Amniotic stem cell (primary cell): ENCODE measurements at regions not wholly inside any gene's neighbourhood (a gene's known extent, or its start where the extent isn't known, plus 50 kb on each side); places are given as distances from the start of the nearest gene placed in this dataset.
"Not testable (repeated sequence)": the region's sequence is repeated elsewhere in the genome, so short reads cannot be mapped to it uniquely, and the experiment has no call there.

ENCODE experiments used
- DNase-seq: peaks from one replicate; lab custom pipeline; 2025; lab: John Stamatoyannopoulos, UW

DNA sequence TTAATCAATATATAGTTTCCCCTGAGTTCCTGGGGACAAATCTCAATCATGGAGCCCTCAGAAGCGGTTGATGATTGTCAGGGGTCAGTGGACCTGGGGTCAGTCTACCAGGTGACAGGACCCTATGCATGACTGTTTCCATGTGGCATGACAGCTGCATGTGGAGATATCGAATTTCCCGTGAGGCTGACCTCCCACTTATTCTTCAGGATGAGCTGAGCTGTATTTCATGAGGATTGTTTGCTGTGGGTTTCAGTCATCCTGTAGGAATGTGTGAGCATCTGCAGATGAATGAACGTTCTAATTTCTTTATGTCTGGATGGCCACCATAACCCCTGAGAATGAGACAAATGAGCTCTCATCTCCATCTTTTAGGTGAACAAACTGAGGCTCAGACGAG lies 93.0 kb upstream of the HES1 start:
- peak; percentile 13 for DNase-seq

DNA sequence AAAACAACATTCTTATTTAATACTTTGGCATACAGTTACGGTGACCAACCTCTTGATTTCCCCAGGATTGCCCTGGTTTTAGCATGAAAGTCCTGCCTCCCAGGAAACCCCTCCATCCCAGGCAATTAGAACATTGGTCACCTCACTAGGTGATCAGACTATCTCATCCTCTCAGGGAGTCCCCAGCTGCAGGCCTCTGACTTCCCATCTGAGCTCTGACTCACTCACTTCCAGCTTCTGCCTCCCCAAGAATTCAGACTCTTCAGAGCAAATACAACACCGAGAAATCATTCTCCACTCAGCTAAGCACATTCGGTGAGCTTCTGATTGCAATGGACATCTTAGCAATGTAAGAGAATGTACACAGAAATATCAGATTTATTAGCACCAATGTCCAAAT lies 92.4 kb upstream of the HES1 start:
- no peak for DNase-seq

DNA sequence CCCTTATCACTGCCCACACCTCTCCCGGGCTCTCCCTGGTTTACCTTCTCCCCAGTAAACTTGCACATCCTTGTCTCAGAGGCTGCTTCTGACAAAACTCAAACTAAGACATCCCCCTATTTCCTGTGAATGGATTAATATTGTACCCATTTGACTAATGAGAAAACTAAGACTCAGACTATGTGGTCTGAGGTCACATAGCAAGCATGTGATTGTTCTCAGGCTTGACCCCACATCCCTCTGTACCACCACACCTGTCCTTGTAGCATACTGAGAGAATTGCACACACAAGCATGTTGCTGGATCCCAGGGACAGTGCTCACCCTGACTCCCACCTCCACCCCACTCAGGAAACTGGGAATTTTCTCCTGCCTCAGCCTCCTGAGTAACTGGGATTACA lies 90.7 kb upstream of the HES1 start:
- no peak for DNase-seq

DNA sequence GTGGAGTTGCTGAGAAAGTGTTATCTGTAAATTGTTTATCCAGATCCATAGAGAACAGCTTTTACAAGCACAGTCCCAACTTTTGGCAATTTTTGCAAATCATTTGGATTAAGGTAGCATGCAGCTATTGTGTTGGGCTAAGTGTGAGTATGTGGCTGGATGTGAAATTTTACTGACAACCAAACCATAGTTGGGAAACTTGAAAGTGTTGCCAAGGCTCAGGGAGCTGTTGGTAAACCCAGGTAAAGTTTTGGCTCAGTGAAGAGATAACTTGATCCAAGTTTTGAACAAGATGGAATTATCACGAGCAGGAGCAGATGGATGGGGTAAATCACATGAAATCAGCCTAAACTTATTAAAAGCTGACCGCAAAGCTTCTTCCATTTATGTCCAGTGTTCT lies 90.0 kb upstream of the HES1 start:
- DNase-seq = no peak

DNA sequence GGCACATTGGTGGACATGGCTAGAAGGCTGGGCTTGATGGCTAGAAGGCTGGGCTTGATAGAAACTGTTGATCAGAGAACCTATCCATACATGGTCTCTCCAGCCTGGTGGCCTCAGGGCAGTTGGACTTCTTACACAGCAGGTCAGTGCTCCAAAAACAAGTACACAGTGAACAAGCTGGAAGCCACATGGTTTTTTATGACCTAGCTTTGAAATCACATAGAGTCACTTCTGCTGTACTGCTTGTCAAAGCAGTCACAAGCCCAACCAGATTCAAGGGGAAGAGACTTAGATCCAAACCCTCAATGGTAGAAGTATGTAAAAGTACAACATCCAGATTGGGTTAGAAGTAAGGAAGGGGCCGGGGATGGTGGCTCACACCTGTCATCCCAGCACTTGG lies 89.4 kb upstream of the HES1 start:
- DNase-seq = no peak

DNA sequence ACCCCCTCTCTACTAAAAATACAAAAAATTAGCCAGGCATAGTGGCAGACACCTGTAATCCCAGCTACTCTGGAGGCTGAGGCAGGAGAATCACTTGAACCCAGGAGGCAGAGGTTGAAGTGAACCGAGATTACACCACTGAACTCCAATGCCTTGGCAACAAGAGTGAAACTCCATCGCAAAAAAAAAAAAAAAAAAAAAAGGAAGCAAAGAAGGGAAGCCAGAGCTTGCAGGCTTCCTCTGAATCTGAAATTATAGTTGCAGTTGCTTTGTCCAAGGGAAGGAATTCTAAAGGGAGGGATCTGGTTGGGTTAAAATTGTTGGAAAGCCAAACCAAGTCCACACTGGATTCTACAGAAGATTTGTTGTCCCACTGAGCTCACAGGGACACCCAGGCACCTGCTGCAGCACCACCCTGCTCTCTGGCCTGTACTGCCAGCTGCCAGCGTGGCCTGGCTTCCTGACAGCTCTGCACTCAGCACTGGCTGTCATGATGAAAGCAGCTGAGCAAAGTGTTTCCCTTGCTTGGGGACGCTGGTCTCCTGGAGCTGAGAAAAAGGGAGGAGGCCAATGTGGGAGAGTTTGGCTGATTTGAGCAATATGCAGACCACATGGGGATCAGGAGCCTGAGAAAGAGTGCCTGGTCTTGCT lies 88.8 kb upstream of the HES1 start:
- DNase-seq = no peak

DNA sequence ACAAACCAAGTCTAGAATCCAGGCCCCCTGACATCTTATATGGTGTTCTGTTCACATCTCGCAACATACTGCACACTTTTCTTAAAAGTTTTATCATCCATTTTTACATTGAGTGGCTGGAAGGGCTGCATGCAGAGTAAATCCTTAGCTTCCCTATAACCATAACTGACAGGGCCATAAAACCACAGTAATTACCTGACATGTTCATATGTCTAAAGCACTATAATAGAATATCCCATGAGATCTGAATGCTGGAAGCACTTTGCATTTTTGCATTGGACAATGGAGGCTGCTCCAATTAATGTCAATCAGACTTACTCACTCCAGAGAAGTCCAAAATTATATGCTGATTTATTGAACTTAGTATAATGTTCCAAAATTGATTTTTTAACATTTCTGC lies 86.6 kb upstream of the HES1 start:
- DNase-seq = no peak

DNA sequence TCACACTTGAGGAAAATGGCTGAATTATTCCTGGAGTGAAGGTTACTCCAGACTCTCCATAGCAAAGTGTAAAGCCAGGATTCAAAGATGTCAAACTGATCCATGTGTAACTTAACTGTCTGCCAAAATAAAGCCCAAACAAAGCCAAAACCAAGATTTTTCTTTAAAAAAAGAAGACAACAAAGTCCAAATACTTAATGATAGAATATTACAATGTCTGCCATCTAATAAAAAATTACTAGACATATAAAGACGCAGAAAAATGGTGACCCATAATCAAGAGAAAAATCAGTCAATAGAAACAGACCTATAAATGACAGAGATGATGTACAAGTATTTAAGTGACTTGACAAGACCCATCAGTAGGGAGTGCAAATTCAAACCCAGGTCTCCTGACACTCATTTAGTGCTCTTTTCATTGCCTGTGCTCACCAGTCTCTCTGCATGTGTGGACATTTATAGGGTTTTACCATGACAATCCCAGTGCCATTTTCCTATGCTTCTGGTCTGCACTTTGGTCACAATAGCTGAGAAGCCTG lies 85.1 kb upstream of the HES1 start:
- no peak for DNase-seq

DNA sequence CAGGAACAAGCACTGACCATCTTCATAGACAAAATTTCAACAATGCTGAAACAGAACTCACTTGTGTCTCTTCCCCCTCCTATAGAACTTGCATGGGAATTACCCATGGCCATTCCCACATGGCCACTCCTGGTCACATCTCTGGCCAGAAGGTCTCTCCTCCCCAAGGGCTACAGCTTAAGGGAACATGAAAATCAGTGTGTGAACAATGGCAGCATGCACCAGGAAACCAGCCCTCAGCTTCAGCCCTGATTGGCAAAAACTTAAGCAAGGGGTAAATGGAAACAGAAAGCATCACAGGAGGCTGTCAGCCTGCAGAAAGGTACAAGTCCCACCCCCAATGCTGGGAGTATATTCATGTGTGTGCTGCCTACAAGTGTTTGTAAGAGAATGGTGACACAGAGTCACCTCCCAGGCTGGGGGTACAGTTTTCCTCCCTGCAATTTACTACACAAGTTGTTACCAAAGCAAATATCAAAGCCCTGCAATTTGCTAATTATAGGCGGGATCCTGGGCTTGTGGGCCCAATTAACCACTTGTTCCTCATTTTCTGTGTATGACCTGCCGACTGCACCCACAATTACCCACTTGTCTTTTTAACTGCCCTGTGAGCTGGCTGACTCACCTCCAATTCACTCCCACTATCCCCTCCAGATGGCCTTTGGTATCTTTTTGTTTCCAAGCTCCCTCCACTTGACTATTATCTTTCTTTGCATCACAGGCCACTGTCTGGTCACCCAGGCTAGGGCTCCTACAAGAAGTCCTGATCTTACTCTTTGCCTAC lies 84.4 kb upstream of the HES1 start:
- DNase-seq = no peak

DNA sequence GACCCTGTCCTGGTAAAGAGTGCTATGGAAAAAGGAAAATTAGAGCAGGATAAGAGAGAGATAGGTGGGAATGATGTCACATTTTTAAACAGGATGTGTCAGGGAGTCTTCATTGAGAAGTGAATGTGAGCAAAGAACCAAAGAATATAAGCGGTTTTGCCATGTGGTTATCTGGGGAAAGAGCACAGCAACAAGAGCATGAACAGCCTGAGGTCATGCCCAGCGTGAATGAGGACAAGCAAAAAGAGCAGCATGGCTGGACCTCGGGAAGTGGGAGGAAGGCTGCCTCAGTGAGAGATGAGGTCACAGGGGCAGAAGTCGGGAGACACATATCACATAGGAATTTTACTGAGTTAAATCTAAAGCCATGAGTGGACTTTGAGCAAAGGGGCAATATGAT lies 82.8 kb upstream of the HES1 start:
- no peak for DNase-seq

DNA sequence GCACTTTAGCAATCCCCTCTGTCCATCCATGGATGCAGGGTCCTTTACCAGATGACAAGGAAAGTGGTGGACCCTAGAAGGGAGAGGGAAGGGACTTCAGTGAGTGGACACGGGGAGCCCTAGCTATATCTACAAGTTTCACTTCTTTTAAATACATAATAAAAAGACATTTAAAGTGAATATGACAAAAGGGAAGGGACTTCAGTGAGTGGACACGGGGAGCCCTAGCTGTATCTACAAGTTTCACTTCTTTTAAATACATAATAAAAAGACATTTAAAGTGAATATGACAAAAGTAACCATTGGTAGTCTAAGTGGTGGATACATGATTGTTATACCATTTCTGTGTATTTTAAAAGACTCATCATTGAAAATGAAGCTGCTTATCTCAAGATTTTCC lies 81.9 kb upstream of the HES1 start:
- DNase-seq = no peak

DNA sequence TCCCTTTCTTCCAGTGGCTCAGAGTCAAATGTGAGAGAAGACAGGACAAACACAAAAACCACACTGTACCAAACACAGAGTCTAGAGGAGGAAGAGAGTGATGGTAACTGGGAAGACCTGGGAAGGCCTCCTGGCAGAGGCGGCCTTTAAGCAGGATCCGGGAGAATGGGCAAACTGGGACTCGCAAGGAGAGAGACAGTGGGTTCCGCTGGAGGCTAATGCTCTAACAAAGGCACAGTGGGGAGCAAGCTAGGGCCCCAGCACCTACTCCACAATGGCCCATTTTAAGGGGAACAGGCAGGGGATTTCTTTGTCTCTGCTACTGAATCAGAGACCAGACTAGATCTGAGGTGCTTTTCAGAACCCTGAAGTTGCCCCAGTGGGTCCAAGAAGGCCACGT lies 81.4 kb upstream of the HES1 start:
- DNase-seq = no peak

DNA sequence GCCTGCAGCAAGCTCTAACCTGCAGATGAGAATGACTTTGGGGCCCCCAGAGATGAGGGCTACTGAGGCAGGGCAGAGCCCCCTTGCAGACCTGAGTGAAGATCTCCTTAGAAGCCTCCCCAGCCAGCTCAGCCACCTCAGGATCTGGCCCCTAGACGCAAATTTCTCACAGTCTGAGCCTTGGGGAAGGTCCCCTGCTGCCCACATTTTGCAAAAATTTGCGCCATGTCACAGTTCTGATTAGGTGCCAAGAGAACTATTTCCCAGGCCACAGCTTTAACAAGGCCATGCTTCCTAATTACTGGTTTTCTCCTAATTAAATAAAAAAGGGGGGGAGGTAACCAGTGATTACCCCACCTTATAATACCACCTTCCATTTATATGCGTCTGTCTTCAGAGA lies 81.0 kb upstream of the HES1 start:
- no peak for DNase-seq

DNA sequence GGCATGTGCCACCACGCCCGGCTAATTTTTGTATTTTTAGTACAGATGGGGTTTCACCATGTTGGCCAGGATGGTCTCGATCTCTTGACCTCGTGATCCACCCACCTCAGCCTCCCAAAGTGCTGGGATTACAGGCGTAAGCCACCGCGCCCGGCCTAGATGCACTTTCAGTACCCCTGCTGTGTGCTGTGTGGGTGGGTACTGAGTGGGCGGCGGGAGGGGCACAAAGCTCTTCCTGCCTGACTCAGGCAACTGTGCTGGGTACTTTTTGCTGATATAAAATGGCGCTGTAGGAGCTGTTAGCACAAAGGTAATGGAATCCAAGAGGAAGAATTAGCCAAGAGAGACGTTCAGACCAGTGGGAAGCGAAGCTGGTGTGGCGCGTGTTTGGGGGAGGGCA lies 79.6 kb upstream of the HES1 start:
- not testable (repeated sequence) for DNase-seq

DNA sequence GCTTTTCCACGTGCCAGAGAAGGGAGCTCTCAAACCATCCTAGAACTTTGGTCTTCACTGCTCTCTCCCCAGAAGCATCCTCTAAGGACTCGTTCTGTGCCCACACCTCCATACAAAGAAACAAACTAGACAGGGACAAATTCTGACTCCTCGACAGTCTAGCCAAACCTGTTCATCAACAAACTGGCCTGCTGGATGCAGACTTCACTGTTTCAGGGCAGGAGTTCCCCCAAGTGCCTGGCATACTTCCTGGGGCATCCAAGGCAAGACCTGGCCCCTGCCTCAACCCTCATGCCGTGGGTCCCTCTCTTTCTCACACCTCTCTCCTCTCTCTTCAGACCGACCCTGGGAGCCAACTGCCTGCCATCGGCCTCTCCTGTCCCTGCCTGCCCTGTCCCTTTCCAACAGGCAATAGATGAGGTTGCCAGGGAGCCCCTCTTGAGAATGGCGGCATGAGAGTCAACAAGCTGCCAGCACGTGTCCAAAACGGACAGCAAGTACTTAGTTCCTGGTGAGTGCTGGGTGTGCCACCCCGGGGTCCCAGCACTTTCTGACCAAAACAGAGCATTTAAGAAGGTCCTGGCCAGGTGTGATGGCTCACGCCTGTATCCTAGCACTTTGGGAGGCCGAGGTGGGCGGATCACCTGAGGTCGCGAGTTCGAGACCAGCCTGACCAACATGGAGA lies 79.1 kb upstream of the HES1 start:
- DNase-seq = no peak

DNA sequence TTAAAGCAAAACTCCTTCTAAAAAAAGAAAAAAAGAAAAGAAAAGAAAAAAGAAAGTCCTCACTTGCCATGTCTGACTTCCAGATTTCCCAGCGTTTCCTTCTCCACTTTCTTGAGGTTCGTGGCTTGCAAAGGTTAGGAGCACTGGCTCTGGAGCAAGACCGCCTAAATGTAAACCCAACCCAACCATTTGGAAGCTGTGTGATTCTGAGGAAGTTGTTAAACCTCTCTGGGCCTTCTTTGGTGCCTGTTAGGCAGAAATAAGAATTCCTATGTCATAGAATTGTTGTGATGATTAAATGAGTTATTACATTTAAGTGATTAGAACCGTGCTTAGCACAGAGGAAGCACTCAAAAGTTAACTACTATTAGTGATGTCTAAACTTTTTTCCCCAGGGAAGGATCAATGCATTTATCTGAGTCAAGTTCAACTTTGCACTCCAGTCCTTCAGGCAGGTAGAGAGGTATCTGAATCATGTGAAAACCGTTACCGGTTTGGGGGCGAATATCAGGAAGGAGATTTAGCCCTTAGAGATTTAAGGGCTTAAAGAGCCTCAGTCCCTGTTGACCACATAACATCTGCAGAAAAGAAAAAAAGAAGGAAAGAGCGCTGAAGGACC lies 78.3 kb upstream of the HES1 start:
- DNase-seq = no peak

DNA sequence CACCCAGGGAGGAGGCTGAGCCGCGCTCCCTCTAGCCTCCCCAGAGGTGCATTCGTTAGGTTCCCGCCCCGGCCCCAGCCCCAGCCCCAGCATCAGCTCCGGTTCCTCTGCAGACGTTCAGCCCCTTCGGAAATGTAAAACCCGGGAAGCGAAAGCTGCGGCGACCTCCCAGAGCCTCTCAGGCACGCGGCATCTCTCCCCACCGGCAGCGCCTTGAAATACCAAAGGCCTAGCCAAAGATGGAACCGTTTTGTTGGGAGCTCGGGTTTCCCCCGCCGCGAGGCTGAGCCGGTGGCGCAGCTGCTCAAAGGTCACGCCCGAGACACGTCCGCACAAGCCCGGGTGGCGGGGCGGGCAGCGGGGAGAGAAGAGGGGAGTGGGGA lies 77.8 kb upstream of the HES1 start:
- DNase-seq = no peak

DNA sequence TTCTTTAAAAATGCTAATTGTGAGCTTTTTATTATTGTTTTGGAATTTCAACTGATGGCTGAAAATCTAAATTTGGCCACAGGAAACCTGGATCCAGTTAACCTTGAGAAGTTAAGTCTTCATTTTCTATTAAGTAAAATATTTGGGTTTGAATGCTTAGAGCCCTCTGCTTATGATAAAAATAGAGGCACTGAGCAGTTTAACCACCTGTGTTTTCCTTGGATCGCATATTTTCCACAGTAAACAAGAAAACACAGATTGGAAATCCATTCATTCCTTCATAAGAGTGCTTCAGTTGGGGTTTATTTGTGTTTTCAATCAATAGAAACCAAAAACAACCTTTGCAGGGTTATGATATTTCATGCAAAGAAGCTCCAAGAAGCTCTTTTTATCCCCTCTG lies 77.2 kb upstream of the HES1 start:
- DNase-seq = no peak

DNA sequence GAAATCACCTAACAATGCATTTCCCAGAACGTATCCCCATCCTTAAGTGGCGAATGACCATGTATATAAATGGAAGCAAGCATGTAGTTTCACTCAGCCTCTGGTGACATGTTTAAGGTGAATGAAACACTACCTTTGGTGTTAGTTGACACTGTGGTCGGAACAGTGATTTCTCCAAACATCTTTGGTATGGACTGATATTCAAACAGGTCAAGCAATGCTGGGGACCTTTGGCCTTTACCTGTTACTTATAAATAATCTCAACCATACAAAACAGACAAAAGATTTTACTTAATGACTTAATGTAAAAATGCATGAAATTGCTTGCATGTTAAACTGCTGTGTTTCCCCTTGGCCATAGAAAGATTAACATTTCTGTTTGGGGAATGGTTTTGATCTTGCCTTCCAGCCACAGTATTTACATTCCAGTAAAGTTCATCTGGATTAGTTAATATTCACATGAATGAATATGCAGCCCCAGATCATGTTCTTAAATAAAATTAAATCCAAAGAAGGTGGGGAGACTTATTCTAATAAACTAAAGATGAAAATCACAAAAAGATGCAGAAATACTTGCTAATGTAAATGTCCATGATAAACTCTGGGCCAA lies 74.4 kb upstream of the HES1 start:
- no peak for DNase-seq

DNA sequence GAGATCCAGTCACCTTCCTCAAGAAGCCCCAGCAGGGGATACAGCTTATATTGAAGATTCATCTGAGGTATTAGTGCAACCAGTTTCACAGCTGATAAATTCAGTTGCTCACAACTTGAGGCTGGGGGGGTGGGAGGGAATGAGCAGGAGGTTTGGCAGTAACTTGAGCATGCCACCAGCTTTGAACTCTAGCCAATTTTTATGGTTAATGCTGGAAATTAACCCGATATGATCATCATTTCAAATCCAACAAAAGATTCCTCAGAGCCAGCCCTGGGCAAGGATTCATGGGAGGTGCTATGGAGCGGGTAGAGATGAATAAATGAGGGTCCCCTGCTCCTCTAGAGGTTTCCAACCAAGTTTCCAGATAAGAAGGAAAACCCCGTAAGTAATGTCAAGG lies 73.1 kb upstream of the HES1 start:
- no peak for DNase-seq

DNA sequence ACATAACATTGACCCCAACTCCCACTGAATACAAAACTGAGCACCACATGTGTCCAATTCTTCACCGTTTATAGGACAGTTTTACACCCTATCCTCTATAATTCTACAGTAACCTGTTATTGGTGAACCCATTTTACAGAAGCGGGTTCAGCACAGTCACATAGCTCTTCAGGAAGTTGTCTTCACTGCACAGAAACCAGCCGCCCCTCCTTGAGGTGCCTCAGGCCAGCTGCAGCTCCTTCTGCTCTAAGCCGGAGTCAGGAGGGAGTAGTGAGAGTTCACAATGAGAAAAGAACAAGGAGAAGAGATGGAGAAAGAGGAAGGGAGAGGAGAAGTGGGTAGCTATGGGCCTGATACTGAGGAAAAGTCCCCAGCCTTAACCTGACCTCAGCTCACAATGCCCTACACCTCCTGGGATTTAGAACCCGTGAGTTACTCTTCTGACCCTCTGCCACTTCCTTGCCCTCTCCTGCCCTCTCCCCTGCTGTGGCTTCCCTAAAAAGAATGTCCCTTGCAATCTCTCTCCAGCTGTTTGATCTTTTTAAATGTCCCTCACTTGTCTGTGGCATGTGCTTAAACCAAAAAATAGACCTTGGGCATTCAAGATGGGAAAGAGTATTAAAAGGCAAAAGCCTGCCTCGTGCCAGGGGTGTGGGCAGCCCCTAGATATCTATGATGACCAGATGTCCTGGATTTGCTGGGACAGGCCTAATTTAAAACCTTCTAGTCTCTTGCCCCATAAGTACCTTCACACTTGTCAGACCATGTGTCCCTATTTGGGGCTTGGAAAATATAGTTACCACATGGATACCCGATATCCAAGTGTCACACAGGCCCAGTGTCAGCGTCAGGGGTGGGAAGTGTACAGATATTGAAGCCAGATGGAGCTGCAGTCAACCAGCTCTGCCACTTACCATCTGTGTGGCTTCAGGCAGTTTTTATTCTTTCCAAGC lies 71.3 kb upstream of the HES1 start:
- DNase-seq = no peak
